Sigmoid colon (tissue), 4 donors: ENCODE measurements at regions not wholly inside any gene's neighbourhood (a gene's known extent, or its start where the extent isn't known, plus 50 kb on each side); places are given as distances from the start of the nearest gene placed in this dataset.
"Not testable (repeated sequence)": the region's sequence is repeated elsewhere in the genome, so short reads cannot be mapped to it uniquely, and the experiment has no call there.

Source experiments
- CTCF ChIP-seq, 4 experiments: fragments of 450-650 bp in 3 of 4; fragments of 200-600 bp in 1 of 4; IDR thresholded peaks; one replicate each; pipeline ENCODE4 v1.5.1; 2016 to 2019; ENCODE audit warnings: antibody characterized with exemption in 4 of 4, mild to moderate bottlenecking in 3 of 4, moderate library complexity in 2 of 4
- EP300 ChIP-seq, 4 donors: sonication (generic); formaldehyde crosslinking; IDR thresholded peaks; one replicate each; pipeline ENCODE4 v1.6.1; 2017; ENCODE audit warnings: antibody characterized with exemption in 4 of 4
- POLR2AphosphoS5 ChIP-seq, 4 donors: sonication (generic); formaldehyde crosslinking; IDR thresholded peaks; one replicate each; pipeline ENCODE4 v1.6.1; 2017; ENCODE audit warnings: antibody characterized with exemption in 4 of 4

- TF ChIP-seq CTCF, EP300, POLR2AphosphoS5 (IDR thresholded peaks at IDR 0.05): not testable (repeated sequence)
Observed at GRCh38 chr11:71707083-71707482, 124.4 kb upstream of the KRTAP5-11 start.
